SK-N-MC (cell line): ENCODE measurements at regions not wholly inside any gene's neighbourhood (a gene's known extent, or its start where the extent isn't known, plus 50 kb on each side); places are given as distances from the start of the nearest gene placed in this dataset.

Source experiments
- DNase-seq: peaks from one replicate; pipeline ENCODE4 v3.0.0-alpha.2; 2011; ENCODE audit warnings: low read depth, low spot score
- H3K27ac ChIP-seq: fragments of 200-600 bp; sonication (generic); 2 replicates; pipeline ENCODE4 v1.5.1; 2016; ENCODE audit warnings: mixed run types
- H3K36me3 ChIP-seq: fragments of 200-600 bp; sonication (generic); 2 replicates; pipeline ENCODE4 v1.6.1; 2017; ENCODE audit warnings: antibody characterized with exemption, low read length, mixed read lengths; ENCODE audit not compliant: insufficient read depth
- H3K4me3 ChIP-seq: fragments of 200-600 bp; sonication (generic); 2 replicates; pipeline ENCODE4 v1.5.1; 2016
- H3K9ac ChIP-seq: fragments of 200-600 bp; sonication (generic); 2 replicates; pipeline ENCODE4 v1.8.0; 2017; ENCODE audit warnings: mixed run types, mixed read lengths; ENCODE audit not compliant: insufficient read length
- H3K9me3 ChIP-seq: fragments of 200-600 bp; sonication (generic); 2 replicates; pipeline ENCODE4 v1.6.1; 2017; ENCODE audit warnings: low read depth, mild to moderate bottlenecking, antibody characterized with exemption, low read length, moderate library complexity, mixed read lengths
- EZH2 ChIP-seq: fragments of 200-600 bp; sonication (generic); IDR thresholded peaks from one replicate; pipeline ENCODE4 v1.6.1; 2017; ENCODE audit warnings: antibody characterized with exemption
- FOXP2 ChIP-seq: optimal IDR thresholded peaks from 2 replicates; pipeline ENCODE3; 2011; ENCODE audit warnings: mild to moderate bottlenecking, moderate library complexity; ENCODE audit not compliant: insufficient read depth; ENCODE audit errors: extremely low read length, control extremely low read depth
- POLR2AphosphoS5 ChIP-seq: IDR thresholded peaks from 2 replicates; pipeline ENCODE4 v1.6.1; 2012; ENCODE audit warnings: mild to moderate bottlenecking, low read depth, low read length, borderline replicate concordance

DNA sequence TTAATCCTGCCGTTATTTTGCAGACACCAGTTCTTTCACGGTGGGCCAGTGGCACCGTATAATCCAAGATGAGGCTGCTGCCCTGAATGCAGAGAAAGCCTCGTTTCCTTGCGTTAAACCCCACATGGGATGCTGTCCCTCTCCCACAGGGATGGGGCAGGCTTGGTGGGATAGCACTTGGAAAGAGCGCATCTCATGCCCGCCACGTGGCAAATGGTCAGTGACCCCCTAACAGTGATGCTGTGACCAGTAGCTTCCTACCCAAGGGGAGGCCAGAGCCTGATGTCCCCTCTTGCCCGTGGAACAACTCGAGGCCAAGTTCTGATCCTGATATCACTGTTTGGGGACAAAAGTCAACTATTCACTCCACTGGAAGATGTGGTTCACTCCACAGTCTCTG lies 73.3 kb downstream of the RHOB start:
- no peak overlapping the region for H3K27ac ChIP-seq
- no peak overlapping the region for H3K9ac ChIP-seq
- H3K9me3 ChIP-seq: no peaks in the 10 kb centered on the region
- no peak overlapping the region for H3K4me3 ChIP-seq
- no peak for DNase-seq
- no peaks in the 10 kb centered on the region for H3K36me3 ChIP-seq
- no peak for TF ChIP-seq POLR2AphosphoS5
- no peak for TF ChIP-seq FOXP2
- no peak for TF ChIP-seq EZH2

GRCh38 chr2:20521193-20521592 lies 74.3 kb downstream of the RHOB start:
- Histone ChIP-seq H3K27ac (no peak overlapping the region), H3K4me3 (no peak overlapping the region), H3K9ac (no peak overlapping the region), H3K36me3 (no peaks in the 10 kb centered on the region), H3K9me3 (no peaks in the 10 kb centered on the region)
- no peak for DNase-seq
- no peak for TF ChIP-seq FOXP2
- no peak for TF ChIP-seq EZH2
- no peak for TF ChIP-seq POLR2AphosphoS5

DNA sequence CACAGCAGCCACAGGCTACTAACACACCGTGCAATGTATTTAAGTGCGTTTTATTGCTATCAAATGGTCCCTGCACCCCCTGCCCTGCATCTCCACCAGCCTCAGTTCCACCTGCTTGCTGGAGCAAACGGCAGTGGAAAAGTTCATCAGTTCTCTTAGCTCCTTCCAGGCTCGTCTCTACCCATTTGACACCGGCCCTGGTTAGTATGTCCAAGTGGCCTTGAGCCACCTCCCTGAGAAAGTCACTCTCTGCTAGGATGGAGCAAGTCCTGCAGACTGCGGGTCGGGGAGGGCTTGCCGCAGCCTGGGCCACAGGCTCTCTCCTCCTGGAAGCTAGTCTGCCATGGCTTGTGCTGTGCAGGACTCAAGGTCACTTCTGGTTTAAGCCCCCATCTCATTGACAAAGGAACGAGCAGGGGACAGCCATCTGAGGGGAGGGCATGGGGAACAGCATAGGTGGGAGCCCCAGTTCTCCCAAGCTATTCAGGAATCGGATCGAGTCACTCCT lies 74.9 kb downstream of the RHOB start:
- Histone ChIP-seq H3K36me3 (no peaks in the 10 kb centered on the region), H3K9ac (no peak overlapping the region), H3K9me3 (no peaks in the 10 kb centered on the region), H3K4me3 (no peak overlapping the region), H3K27ac (no peak overlapping the region)
- TF ChIP-seq POLR2AphosphoS5 (no peak), FOXP2 (no peak), EZH2 (no peak)
- DNase-seq: no peak

DNA sequence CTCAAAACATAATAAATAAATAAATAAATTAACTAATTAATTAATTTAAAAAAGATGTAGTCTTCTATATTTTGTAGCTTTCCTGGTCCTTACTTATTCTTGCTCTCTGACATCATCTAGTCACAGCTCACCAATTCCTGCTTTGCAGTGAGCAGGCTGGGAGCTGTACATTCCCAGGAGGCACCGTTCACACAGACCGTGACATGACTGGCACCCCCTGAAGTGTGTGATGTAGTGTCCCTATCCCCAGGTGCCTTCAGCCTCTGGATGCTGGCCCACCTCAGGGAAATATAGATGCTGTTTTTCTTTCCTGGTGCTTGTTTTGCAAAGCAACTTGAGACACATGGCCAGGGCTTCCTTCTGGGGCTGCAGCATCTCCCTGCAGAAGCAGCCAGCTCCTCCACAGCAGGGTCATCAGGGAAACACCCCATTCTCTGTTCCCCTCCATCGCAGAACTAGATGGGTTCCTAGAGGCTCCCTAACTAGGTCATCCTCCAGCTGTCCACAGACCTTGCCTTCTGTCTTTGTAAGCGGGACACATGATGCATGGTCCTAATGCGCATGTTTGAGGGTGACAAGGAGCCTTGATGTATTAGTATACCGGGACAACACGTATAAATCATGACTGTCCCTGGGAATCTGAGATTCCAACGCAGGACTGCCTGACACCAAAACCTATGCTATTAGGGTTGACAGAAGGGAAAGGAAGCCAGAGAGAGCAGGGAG lies 76.4 kb downstream of the RHOB start:
- H3K9me3 ChIP-seq: no peaks in the 10 kb centered on the region
- H3K9ac ChIP-seq: no peak overlapping the region
- no peak overlapping the region for H3K27ac ChIP-seq
- H3K36me3 ChIP-seq: no peaks in the 10 kb centered on the region
- H3K4me3 ChIP-seq: no peak overlapping the region
- no peak for DNase-seq
- TF ChIP-seq EZH2 (no peak), POLR2AphosphoS5 (no peak), FOXP2 (no peak)

DNA sequence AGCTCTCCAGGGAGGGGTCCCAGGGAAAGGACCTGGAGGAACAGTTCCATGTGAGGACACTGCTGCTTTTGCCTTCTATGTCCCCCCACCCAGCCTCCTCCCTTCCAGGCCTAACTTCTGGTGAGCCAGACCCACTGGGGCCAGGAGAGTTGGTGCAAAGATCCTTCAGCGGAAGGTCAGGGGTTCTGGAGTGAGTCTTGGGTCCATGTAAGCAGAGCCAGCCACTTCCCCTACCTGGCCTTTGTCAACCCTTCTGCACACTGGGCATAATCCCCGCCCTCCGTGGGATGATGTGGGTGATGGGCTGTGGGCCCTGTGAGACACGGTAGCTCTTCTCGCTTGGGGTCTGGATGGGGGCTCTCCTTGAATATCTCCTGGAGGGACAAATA lies 76.9 kb downstream of the RHOB start:
- Histone ChIP-seq H3K4me3 (no peak overlapping the region), H3K27ac (no peak overlapping the region), H3K9ac (no peak overlapping the region), H3K9me3 (no peaks in the 10 kb centered on the region), H3K36me3 (no peaks in the 10 kb centered on the region)
- TF ChIP-seq FOXP2: no peak
- TF ChIP-seq POLR2AphosphoS5: no peak
- no peak for TF ChIP-seq EZH2
- DNase-seq: no peak

DNA sequence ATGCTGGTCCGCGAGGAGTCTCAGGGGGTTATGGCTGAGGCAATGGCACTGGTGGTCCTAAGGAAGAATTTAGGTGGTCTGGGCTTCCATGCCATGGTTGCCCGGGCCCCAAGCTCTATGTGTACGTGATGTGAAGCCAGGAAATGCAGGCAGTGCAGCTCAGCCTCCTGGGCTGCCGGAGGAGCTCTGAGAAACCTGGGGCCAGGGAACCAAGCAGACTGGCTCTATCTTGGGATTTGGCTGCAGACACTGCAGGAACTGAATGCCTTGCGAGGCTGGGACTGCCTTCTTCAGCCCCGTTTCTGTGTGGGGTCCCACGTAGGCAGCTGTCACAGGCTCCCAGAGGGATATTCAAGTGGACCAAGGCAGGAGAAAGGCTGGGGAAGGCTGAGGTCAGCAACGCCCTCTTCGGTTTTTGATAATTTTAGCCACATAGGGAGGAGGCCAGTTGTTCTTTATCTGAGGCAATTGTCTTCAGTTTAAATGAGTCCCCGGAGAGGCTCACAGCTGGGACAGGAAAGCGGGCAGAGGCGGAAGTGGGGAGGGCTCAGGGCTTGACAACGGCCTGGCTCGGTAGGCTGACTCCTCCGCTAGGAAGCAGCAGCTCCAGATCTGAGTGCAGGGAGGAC lies 77.7 kb downstream of the RHOB start:
- TF ChIP-seq FOXP2 (no peak), EZH2 (no peak)
- Histone ChIP-seq H3K9ac (no peak overlapping the region), H3K9me3 (no peaks in the 10 kb centered on the region), H3K4me3 (no peak overlapping the region), H3K27ac (no peak overlapping the region), H3K36me3 (no peaks in the 10 kb centered on the region)
- no peak for DNase-seq

- H3K27ac ChIP-seq: no peak overlapping the region
- no peaks in the 10 kb centered on the region for H3K9me3 ChIP-seq
- TF ChIP-seq POLR2AphosphoS5 (no peak), EZH2 (no peak), FOXP2 (no peak)
- H3K4me3 ChIP-seq: no peak overlapping the region
- no peak for DNase-seq
- H3K36me3 ChIP-seq: no peaks in the 10 kb centered on the region
- H3K9ac ChIP-seq: no peak overlapping the region
Measured at GRCh38 chr2:20525041-20526035, 78.5 kb downstream of the RHOB start.

GRCh38 chr2:20526160-20526559 lies 79.3 kb downstream of the RHOB start:
- no peak overlapping the region for H3K4me3 ChIP-seq
- no peak overlapping the region for H3K9ac ChIP-seq
- no peaks in the 10 kb centered on the region for H3K9me3 ChIP-seq
- TF ChIP-seq POLR2AphosphoS5 (no peak), EZH2 (no peak), FOXP2 (no peak)
- DNase-seq: no peak
- no peak overlapping the region for H3K27ac ChIP-seq
- no peaks in the 10 kb centered on the region for H3K36me3 ChIP-seq
